B cell (primary cell): ENCODE measurements at regions not wholly inside any gene's neighbourhood (a gene's known extent, or its start where the extent isn't known, plus 50 kb on each side); places are given as distances from the start of the nearest gene placed in this dataset.

Experiments
- ATAC-seq: fragments of 200-7000 bp; cut with Tn5 transposase; one replicate; pipeline ENCODE4 v1.10.0; 2021; ENCODE audit warnings: low read depth, mild to moderate bottlenecking, moderate number of reproducible peaks, moderate library complexity
- CTCF ChIA-PET: fragments of 350-600 bp; sonication (Branson Sonifier 250); formaldehyde crosslinking; loops from one replicate; lab custom pipeline; 2021; ENCODE audit warnings: antibody characterized with exemption, inconsistent platforms; lab: Charles Lee
- POLR2A ChIA-PET: fragments of 350-600 bp; sonication (Branson Sonifier 250); formaldehyde crosslinking; loops from one replicate; lab custom pipeline; 2021; ENCODE audit warnings: antibody characterized with exemption; lab: Charles Lee
- DNase-seq: peaks from one replicate; pipeline ENCODE4 v3.0.0; 2013
- H2AFZ ChIP-seq: 2 replicates; pipeline ENCODE4 v1.6.1; 2012; ENCODE audit warnings: mild to moderate bottlenecking, low read depth, low read length; ENCODE audit not compliant: insufficient read depth, poor library complexity, severe bottlenecking
- H3K27ac ChIP-seq, 2 donors: 1 replicate in 1 of 2; 2 replicates in 1 of 2; pipeline ENCODE4 v1.5.1; 2012 to 2013; ENCODE audit warnings: low read length in 2 of 2, mild to moderate bottlenecking in 2 of 2, moderate library complexity in 1 of 2
- H3K27me3 ChIP-seq, 4 experiments: fragments of 200-600 bp in 1 of 4; sonication (generic) in 1 of 4; replicated peaks in 1 of 4; 1 replicate in 2 of 4; 2 replicates in 2 of 4; pipeline versions ENCODE4 v1.6.1 to v1.7.0; 2013 to 2016; ENCODE audit warnings: low read length in 3 of 4, mild to moderate bottlenecking in 2 of 4, mixed read lengths in 1 of 4, moderate library complexity in 1 of 4; ENCODE audit not compliant: insufficient read depth in 4 of 4, control insufficient read depth in 3 of 4; ENCODE audit errors: control extremely low read depth in 1 of 4
- H3K36me3 ChIP-seq, 2 experiments: replicated peaks in 1 of 2; 1 replicate in 1 of 2; 2 replicates in 1 of 2; pipeline versions ENCODE4 v1.6.1 to v1.7.1; 2013; ENCODE audit warnings: low read length in 1 of 2; ENCODE audit not compliant: insufficient read depth in 2 of 2, control insufficient read depth in 1 of 2; ENCODE audit errors: control extremely low read depth in 1 of 2, extremely low read depth in 1 of 2
- H3K4me1 ChIP-seq, 2 donors: fragments of 200-600 bp in 1 of 2; sonication (generic) in 1 of 2; 1 replicate in 1 of 2; 2 replicates in 1 of 2; pipeline versions ENCODE4 v1.5.1 to v1.6.1; 2013 to 2017; ENCODE audit warnings: low read length in 2 of 2; ENCODE audit not compliant: control insufficient read depth in 2 of 2, insufficient read depth in 2 of 2
- H3K4me2 ChIP-seq: replicated peaks from 2 replicates; pipeline ENCODE3; 2012; ENCODE audit warnings: mild to moderate bottlenecking, low read depth, low read length; ENCODE audit not compliant: poor library complexity, severe bottlenecking
- H3K4me3 ChIP-seq, 5 experiments: fragments of 200-600 bp in 1 of 5; sonication (generic) in 1 of 5; 1 replicate in 3 of 5; 2 replicates in 2 of 5; pipeline versions ENCODE4 v1.5.1 to v1.7.0; 2011 to 2016; ENCODE audit warnings: low read length in 4 of 5, mild to moderate bottlenecking in 4 of 5, low read depth in 2 of 5, control low read depth in 1 of 5, moderate library complexity in 1 of 5; ENCODE audit not compliant: insufficient read depth in 1 of 5; ENCODE audit errors: control extremely low read depth in 1 of 5, extremely low read depth in 1 of 5
- H3K79me2 ChIP-seq: fragments of 200-600 bp; sonication (generic); one replicate; pipeline ENCODE4 v1.6.0; 2016; ENCODE audit warnings: low read length; ENCODE audit not compliant: control insufficient read depth, insufficient read depth
- H3K9ac ChIP-seq: fragments of 200-600 bp; sonication (generic); 2 replicates; pipeline ENCODE4 v1.6.1; 2017; ENCODE audit warnings: mild to moderate bottlenecking, low read length, moderate library complexity
- H3K9me3 ChIP-seq, 3 donors: one replicate each; pipeline versions ENCODE4 v1.6.1 to v1.7.1; 2013; ENCODE audit warnings: low read length in 2 of 3; ENCODE audit not compliant: control insufficient read depth in 2 of 3, insufficient read depth in 1 of 3; ENCODE audit errors: control extremely low read depth in 1 of 3
- H4K20me1 ChIP-seq: 2 replicates; pipeline ENCODE4 v1.6.0; 2012; ENCODE audit warnings: mild to moderate bottlenecking, low read length; ENCODE audit not compliant: insufficient read depth, control insufficient read depth, poor library complexity, severe bottlenecking
- H3K27ac Mint-ChIP-seq: one replicate; pipeline ENCODE4 v1.8.0; 2021; ENCODE audit warnings: mixed read lengths
- H3K27me3 Mint-ChIP-seq: one replicate; pipeline ENCODE4 v1.8.0; 2021; ENCODE audit warnings: mixed read lengths
- H3K4me1 Mint-ChIP-seq: one replicate; pipeline ENCODE4 v1.8.0; 2021; ENCODE audit warnings: mixed read lengths
- H3K4me3 Mint-ChIP-seq: one replicate; pipeline ENCODE4 v1.8.0; 2021; ENCODE audit warnings: mixed read lengths
- H3K9me3 Mint-ChIP-seq: one replicate; pipeline ENCODE4 v1.8.0; 2022; ENCODE audit warnings: mixed read lengths; ENCODE audit not compliant: insufficient read depth
- CTCF ChIP-seq: fragments of 200-600 bp; IDR thresholded peaks from one replicate; pipeline ENCODE4 v1.8.0; 2022; ENCODE audit warnings: antibody characterized with exemption, mild to moderate bottlenecking
- EZH2 ChIP-seq: IDR thresholded peaks from 2 replicates; pipeline ENCODE4 v1.6.1; 2012; ENCODE audit warnings: borderline replicate concordance, low read depth, mild to moderate bottlenecking, moderate library complexity, low read length; ENCODE audit not compliant: insufficient read depth, poor library complexity, severe bottlenecking
- WGBS: methylation state at CpG from one replicate; pipeline ENCODE4 v1.1.5; 2013; ENCODE audit warnings: missing lambda C conversion rate; ENCODE audit not compliant: insufficient coverage; 5-methylcytosine and 5-hydroxymethylcytosine counted together
- intact Hi-C: fragments of 100-400 bp; cut with micrococcal nuclease; formaldehyde crosslinking; loops from one replicate; pipeline ENCODE4 v1.10.0; 2022

GRCh38 chr19:32023564-32023832 lies 321.9 kb upstream of the ZNF507 start:
- Histone ChIP-seq H3K4me2 (no peak overlapping the region), H3K9me3 (peaks cover 0 to 41% (median 0%) of the 10 kb centered on the region in 3 donors), H3K36me3 (no peaks in the 10 kb centered on the region), H2AFZ (no peak overlapping the region), H4K20me1 (no peaks in the 10 kb centered on the region), H3K4me3 (no peak overlapping the region), H3K79me2 (no peaks in the 10 kb centered on the region), H3K27me3 (no peaks in the 10 kb centered on the region), H3K27ac (no peak overlapping the region), H3K9ac (no peak overlapping the region), H3K4me1 (no peaks in the 10 kb centered on the region)
- TF ChIP-seq EZH2 (no peak), CTCF (no peak)
- H3K9me3 Mint-ChIP-seq = peaks cover 10% of the 10 kb centered on the region
- H3K4me3 Mint-ChIP-seq = no peak overlapping the region
- no peaks in the 10 kb centered on the region for H3K4me1 Mint-ChIP-seq
- intact Hi-C loops = no loop called here
- no peak overlapping the region for H3K27ac Mint-ChIP-seq
- ATAC-seq = no peak
- no peaks in the 10 kb centered on the region for H3K27me3 Mint-ChIP-seq
- 78% methylated on average over 6 of the region's 6 CpGs for WGBS
- ChIA-PET POLR2A (no interaction called here), CTCF (no interaction called here)
- DNase-seq = no peak

- H3K4me2 ChIP-seq = no peak overlapping the region
- Mint-ChIP-seq H3K4me3 (no peak overlapping the region), H3K9me3 (peaks cover 6% of the 10 kb centered on the region), H3K27ac (no peak overlapping the region), H3K27me3 (no peaks in the 10 kb centered on the region), H3K4me1 (no peaks in the 10 kb centered on the region)
- H3K27me3 ChIP-seq = no peaks in the 10 kb centered on the region
- H3K36me3 ChIP-seq = no peaks in the 10 kb centered on the region
- H3K79me2 ChIP-seq = no peaks in the 10 kb centered on the region
- ChIA-PET CTCF (no interaction called here), POLR2A (no interaction called here)
- no peak for DNase-seq
- no peak overlapping the region for H3K4me3 ChIP-seq
- ATAC-seq = no peak
- H3K9me3 ChIP-seq = peaks cover 0 to 31% (median 0%) of the 10 kb centered on the region in 3 donors
- WGBS = 90% methylated on average over 5 of the region's 6 CpGs
- no peaks in the 10 kb centered on the region for H4K20me1 ChIP-seq
- H3K9ac ChIP-seq = no peak overlapping the region
- TF ChIP-seq CTCF (no peak), EZH2 (no peak)
- no peak overlapping the region for H3K27ac ChIP-seq
- no peaks in the 10 kb centered on the region for H3K4me1 ChIP-seq
- H2AFZ ChIP-seq = no peak overlapping the region
- intact Hi-C loops = no loop called here
Measured at GRCh38 chr19:32029235-32029634, 316.2 kb upstream of the ZNF507 start.
